T-helper 9 cell (primary cell): ENCODE measurements at regions not wholly inside any gene's neighbourhood (a gene's known extent, or its start where the extent isn't known, plus 50 kb on each side); places are given as distances from the start of the nearest gene placed in this dataset.
"Not testable (repeated sequence)": the region's sequence is repeated elsewhere in the genome, so short reads cannot be mapped to it uniquely, and the experiment has no call there.

Experiments
- DNase-seq: peaks from one replicate; pipeline ENCODE4 v3.0.0-alpha.2; 2020

DNA sequence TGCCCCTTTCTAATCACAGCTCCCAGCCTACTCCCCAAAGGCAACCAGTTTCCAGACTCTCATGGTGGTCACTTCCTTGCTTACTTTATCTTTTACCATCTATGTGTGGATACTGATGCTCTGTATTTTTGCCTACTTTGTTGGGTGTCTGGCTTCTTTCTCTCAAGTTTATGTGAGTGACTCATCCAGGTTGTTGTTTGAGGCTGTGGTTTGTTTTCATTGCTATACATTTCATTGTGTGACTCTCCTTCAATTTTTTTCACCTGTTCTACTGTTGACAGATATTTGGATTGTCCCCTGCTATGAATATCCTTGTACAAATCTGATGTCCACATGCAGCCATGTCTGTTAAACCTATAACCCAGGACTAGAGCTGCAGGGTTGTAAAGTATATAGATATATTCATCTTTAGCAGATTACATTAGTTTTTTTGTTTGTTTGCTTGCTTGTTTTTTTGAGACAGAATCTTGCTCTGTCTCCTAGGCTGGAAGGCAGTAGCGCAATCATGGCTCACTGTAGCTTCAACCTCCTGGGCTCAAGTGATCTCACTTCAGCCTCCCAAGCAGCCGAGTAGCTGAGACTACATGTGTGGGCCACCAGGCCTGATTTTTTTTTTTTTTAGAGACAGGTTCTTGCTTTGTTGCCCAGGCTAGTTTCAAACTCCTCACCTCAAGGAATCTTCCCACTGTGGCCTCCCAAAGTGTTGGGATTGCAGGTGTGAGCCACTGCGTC is 72.9 kb upstream of the EEF1E1 start:
- DNase-seq, result no peak

DNA sequence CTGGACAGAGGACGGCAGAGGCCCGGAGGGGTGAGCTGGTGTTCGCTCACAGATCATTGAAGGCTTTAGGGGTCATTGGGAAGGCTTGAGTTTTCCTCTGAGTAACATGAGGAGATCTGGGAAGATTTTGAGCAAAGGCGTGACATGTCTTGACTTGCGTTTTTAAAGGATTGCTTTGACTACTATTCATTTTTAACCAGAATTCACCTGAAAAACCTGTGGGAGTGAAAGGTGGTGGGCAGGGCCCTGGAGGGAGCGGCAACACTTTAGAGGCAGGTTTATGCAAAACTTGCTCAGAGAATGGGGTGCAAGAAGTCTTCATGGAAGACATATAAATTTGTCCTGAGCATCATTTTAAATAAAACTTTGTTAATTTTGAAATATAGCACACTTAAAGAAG is 72.2 kb upstream of the EEF1E1 start:
- no peak for DNase-seq

- DNase-seq, result no peak
Measured at GRCh38 chr6:8172530-8172929, 70.2 kb upstream of the EEF1E1 start.

GRCh38 chr6:8170754-8171153 is 68.4 kb upstream of the EEF1E1 start:
- DNase-seq, result no peak

GRCh38 chr6:8170245-8170644 is 67.9 kb upstream of the EEF1E1 start:
- no peak for DNase-seq

- DNase-seq, result no peak
Measured at GRCh38 chr6:8166156-8166555, 63.8 kb upstream of the EEF1E1 start.

DNA sequence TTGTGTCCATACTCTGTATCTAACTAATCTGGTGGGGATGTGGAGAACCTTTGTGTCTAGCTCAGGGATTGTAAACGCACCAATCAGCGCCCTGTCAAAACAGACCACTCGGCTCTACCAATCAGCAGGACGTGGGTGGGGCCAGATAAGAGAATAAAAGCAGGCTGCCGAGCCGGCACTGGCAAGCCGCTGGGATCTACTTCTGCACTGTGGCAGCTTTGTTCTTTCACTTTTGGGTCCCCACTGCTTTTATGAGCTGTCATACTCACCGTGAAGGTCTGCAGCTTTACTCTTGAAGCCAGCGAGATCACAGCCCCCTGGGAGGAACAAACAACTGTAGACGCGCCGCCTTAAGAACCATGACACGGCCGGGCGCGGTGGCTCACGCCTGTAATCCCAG is 62.7 kb upstream of the EEF1E1 start:
- not testable (repeated sequence) for DNase-seq

- DNase-seq, result not testable (repeated sequence)
Measured at GRCh38 chr6:8164281-8164680, 61.9 kb upstream of the EEF1E1 start.

GRCh38 chr6:8159966-8160365 is 57.6 kb upstream of the EEF1E1 start:
- no peak for DNase-seq

- no peak for DNase-seq
Measured at GRCh38 chr6:8157839-8158238, 55.5 kb upstream of the EEF1E1 start.

DNA sequence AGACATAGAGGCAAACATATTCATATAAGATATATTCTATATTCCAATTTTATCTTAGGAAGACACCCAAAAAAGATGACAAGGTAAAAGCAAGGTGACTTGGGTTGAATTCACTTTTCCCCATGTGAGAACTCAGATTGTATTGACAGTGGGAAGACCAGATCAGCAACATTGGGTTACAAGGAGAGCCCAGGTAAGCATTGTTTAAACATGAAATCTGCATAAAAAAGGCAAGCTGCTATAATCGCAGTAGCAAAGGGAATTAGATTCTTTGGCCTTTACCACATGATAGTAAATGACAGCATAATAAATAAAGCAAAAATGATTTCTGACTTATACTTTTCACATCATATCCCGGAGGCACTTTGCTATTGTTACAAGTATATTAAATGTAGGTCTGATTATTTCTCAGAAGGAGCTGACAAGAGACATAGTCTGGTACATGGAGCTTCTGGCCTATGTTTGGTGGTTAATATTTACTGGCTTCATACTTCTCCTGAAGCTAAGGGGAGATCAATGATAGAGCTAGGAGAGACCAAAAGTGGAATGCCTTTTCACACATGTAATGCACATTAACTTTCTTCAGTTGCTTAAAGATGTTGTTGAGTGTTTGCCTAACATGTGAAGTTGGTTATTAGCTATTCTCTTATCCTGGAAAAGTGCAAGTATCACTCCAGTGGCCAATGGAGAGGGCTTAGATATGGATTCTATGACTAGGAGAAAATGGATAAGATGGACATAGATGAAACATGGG is 53.1 kb upstream of the EEF1E1 start:
- DNase-seq, result no peak
